ENCODE measurements at regions not wholly inside any gene's neighbourhood (a gene's known extent, or its start where the extent isn't known, plus 50 kb on each side); places are given as distances from the start of the nearest gene placed in this dataset.

- H3K9me3 ChIP-seq, result no peaks in the 10 kb centered on the region
- intact Hi-C loops (cut with DNase I), result no loop called here
- no peak overlapping the region for H3K27ac ChIP-seq
- no peaks in the 10 kb centered on the region for H3K4me1 ChIP-seq
- H3K36me3 ChIP-seq, result no peaks in the 10 kb centered on the region
- no peaks in the 10 kb centered on the region for H3K27me3 ChIP-seq
- TF ChIP-seq POLR2A (IDR thresholded peaks at IDR 0.05) (no peak), CTCF (IDR thresholded peaks at IDR 0.05) (no peak), POLR2AphosphoS5 (IDR thresholded peaks at IDR 0.05; ENCODE audit: insufficient read depth in 1 of 2, low read depth in 1 of 2) (no peak)
- no peak overlapping the region for H3K4me3 ChIP-seq
- no peak for DNase-seq (ENCODE audit: extremely low spot score in 2 of 2)
Observed at GRCh38 chr11:134911514-134912180, 499.6 kb upstream of the B3GAT1 start.

DNA sequence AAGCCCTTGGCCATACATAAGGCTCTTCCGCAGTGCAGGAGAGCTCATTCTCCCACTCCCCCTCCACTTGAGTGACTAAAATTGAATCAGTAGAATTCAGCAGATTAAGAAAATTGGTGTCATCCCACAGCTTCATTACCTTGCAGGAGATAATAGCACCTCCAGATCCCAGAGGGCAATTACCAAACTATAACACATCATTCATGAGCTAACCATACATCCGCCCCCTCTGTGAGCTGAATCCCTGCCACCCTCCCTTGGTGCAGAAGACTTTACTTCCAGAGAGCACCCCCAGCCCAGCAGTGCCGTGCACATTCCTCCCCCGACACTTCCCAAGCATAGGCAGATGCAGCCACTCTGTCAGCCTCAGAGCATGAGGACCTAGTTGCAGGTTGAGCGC is 496.5 kb upstream of the B3GAT1 start:
- Histone ChIP-seq H3K36me3 (no peaks in the 10 kb centered on the region), H3K27ac (no peak overlapping the region), H3K4me3 (no peak overlapping the region), H3K4me1 (no peaks in the 10 kb centered on the region), H3K9me3 (no peaks in the 10 kb centered on the region), H3K27me3 (no peaks in the 10 kb centered on the region)
- DNase-seq (ENCODE audit: extremely low spot score in 2 of 2), result no peak
- intact Hi-C loops (cut with DNase I), result no loop called here
- TF ChIP-seq POLR2A (IDR thresholded peaks at IDR 0.05) (no peak), POLR2AphosphoS5 (IDR thresholded peaks at IDR 0.05; ENCODE audit: insufficient read depth in 1 of 2, low read depth in 1 of 2) (no peak), CTCF (IDR thresholded peaks at IDR 0.05) (no peak)

GRCh38 chr11:134907636-134908035 is 495.6 kb upstream of the B3GAT1 start:
- intact Hi-C loops (cut with DNase I), result no loop called here
- Histone ChIP-seq H3K27ac (no peak overlapping the region), H3K36me3 (no peaks in the 10 kb centered on the region), H3K4me1 (no peaks in the 10 kb centered on the region), H3K9me3 (no peaks in the 10 kb centered on the region), H3K4me3 (no peak overlapping the region), H3K27me3 (no peaks in the 10 kb centered on the region)
- TF ChIP-seq CTCF (IDR thresholded peaks at IDR 0.05) (no peak), POLR2A (IDR thresholded peaks at IDR 0.05) (no peak), POLR2AphosphoS5 (IDR thresholded peaks at IDR 0.05; ENCODE audit: insufficient read depth in 1 of 2, low read depth in 1 of 2) (no peak)
- no peak for DNase-seq (ENCODE audit: extremely low spot score in 2 of 2)

GRCh38 chr11:134906356-134906955 is 494.4 kb upstream of the B3GAT1 start:
- Histone ChIP-seq H3K27ac (no peak overlapping the region), H3K36me3 (no peaks in the 10 kb centered on the region), H3K4me3 (no peak overlapping the region), H3K4me1 (no peaks in the 10 kb centered on the region), H3K27me3 (no peaks in the 10 kb centered on the region), H3K9me3 (no peaks in the 10 kb centered on the region)
- DNase-seq (ENCODE audit: extremely low spot score in 2 of 2), result no peak
- TF ChIP-seq POLR2AphosphoS5 (IDR thresholded peaks at IDR 0.05; ENCODE audit: insufficient read depth in 1 of 2, low read depth in 1 of 2) (no peak), POLR2A (IDR thresholded peaks at IDR 0.05) (no peak), CTCF (IDR thresholded peaks at IDR 0.05) (no peak)
- intact Hi-C loops (cut with DNase I), result no loop called here

DNA sequence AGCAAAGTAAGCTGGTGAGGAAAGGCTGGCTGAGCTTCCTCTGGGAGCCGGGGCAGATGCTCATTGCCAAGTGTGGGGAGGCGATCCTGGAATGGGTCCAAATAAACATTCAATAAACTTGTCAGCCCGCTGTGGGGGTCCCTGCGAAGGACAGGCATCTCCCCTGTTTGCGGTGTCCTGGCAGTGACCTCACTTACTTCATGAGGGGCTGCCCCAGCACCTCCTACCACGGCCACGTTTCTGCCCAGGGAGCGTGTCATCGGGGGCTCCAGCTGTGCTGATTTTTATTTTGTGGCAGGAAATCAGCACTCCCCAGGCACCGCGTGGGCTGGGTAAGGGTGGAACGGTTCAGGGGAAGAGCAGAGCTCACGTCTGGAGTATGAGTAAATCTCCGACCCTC is 493.9 kb upstream of the B3GAT1 start:
- DNase-seq (ENCODE audit: extremely low spot score in 2 of 2), result no peak
- intact Hi-C loops (cut with DNase I), result no loop called here

More for the DNA sequence above, 493.9 kb upstream of the B3GAT1 start:
- no peaks in the 10 kb centered on the region for H3K36me3 ChIP-seq
- no peak for TF ChIP-seq POLR2AphosphoS5 (IDR thresholded peaks at IDR 0.05; ENCODE audit: insufficient read depth in 1 of 2, low read depth in 1 of 2)
- no peaks in the 10 kb centered on the region for H3K4me1 ChIP-seq
- H3K27ac ChIP-seq, result no peak overlapping the region
- H3K4me3 ChIP-seq, result no peak overlapping the region
- no peaks in the 10 kb centered on the region for H3K9me3 ChIP-seq
- H3K27me3 ChIP-seq, result no peaks in the 10 kb centered on the region
